GM19328 (cell line): ENCODE measurements at regions not wholly inside any gene's neighbourhood (a gene's known extent, or its start where the extent isn't known, plus 50 kb on each side); places are given as distances from the start of the nearest gene placed in this dataset.
"Not testable (repeated sequence)": the region's sequence is repeated elsewhere in the genome, so short reads cannot be mapped to it uniquely, and the experiment has no call there.

Source experiments
- ATAC-seq: cut with Tn5 transposase; IDR thresholded peaks from one replicate; pipeline ENCODE4 v1.9.1; 2021; ENCODE audit warnings: mild to moderate bottlenecking, moderate library complexity; ENCODE audit not compliant: unreplicated experiment

DNA sequence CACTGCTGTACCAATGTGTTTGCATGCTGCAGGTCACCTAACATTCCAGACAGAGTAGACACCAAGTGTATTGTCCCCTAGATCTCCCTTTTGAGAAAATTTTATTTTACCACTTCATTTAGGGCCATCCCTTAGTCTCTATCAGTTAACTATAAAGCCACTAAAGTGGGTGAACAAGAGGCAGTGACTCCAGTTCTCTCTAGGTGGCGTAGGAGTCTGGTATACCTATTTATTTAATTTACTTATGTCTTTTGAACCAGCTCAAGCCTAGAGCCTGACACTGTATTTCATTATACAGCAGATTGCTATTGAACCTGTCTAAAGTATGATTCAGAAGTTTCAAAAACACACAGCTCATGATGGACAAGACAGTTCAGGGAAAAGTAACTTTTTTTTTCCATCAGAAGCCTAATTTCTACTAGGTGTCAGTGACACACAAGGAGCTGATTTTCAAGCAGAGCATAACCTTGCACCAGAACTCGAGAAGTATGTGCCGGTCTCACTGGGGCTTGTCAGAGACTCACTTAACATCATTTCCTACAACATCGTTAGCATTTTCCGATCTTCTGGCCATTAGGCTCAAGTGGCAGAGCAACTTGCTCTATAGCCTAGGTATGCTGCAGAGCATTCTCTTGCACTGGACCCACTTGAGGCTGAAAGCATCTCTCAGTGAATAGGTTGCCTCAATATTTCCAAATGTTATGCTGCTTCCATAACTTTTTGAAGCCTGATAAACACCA is 175.4 kb downstream of the CDC14C start:
- no peak for ATAC-seq

DNA sequence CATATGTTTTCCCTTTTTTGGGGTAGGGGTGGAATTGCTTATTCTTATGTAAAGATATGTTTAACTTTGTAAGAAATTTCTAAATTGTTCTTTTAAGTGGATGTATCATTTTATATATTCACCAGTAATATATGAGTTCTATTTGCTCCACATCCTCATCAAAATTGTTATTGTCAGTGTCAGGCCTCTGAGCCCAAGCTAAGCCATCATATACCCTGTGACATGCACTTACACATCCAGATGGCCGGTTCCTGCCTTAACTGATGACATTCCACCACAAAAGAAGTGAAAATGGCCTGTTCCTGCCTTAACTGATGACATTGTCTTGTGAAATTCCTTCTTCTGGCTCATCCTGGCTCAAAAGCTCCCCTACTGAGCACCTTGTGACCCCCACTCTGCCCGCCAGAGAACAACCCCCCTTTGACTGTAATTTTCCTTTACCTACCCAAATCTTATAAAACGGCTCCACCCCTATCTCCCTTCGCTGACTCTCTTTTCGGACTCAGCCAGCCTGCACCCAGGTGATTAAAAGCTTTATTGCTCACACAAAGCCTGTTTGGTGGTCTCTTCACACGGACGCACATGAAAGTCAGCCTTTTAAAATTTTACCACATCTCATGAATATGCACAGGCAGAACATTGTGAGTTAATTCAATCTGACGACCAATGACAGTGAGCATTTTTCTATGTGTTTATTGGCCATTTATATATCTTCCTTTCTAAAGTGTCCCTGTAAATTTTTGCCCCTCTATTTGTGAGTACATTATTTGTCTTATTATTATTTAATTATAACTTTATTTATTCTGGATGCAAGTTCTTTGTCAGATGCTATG is 176.8 kb downstream of the CDC14C start:
- not testable (repeated sequence) for ATAC-seq

DNA sequence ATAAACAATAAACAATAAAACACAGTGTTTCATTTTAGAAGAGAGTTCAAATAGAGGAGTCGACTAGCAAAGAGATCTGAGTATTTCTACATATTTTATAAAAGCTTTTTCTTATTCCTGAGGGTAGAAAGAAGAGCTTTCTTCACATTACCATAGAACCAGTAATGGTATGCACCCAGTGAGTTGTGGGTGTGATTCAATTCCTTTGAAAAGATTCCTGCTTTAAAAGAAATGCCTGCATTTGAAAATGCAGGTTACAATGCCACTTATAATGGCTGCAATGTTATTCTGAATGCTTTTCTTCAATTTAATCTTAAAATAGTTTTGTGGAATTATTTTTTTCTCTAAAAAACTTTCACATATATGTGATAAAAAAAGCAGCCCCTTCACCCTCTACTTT is 178.1 kb downstream of the CDC14C start:
- ATAC-seq = no peak

DNA sequence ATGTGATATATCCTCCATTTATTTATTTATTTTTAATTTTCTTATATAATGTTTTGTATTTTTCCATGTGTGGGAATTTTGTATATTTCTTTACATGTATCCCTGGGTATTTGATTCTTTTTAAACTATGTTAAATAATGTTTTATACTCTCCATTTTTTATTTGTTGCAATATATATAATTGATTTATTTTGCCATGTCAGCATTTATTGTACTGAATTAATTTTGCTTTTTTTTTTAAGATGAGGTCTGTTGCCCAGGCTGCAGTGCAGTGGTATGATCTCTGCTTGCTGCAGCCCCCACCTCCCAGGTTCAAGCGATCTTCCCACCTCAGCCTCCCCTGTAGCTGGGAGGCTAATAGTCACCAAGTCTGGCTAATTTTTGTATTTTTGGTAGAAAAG is 187.4 kb downstream of the CDC14C start:
- no peak for ATAC-seq

DNA sequence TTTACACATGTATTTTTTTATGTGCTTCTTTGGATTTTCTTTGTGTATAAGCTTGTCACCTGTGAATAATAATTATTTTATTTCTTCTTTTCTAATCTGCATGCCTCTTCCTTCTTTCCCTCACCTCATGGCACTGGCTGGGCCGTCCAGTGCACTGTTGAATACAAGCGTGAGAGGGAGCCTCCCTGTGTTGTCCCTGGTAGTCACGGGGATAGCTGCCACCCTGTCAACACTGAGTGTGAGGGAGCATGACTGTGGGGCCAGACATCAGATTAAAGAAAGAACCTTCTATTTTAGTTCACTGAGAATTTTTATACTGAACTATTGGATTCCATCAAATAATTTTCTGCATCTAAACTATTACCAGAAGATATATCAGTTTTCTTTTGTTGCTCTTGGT is 187.9 kb downstream of the CDC14C start:
- no peak for ATAC-seq

DNA sequence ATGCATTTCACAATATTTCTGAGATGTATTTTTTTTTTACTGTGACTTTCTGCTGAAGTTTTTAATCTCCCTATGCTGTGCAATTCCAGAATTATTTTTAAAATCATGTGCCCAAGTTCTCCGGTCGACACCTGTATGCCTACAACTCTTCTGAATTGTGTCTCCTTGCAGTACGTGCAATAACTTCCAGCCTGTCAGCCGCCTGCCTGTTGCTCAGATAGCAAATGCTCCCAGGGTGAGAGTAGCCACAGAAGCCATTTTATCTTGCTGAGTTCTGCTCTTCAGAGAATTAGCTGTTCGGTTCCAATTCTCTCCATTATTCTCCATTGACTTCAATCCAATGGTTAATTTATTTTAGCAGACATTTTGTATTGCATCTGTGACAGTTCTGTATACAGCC is 188.3 kb downstream of the CDC14C start:
- ATAC-seq = no peak

DNA sequence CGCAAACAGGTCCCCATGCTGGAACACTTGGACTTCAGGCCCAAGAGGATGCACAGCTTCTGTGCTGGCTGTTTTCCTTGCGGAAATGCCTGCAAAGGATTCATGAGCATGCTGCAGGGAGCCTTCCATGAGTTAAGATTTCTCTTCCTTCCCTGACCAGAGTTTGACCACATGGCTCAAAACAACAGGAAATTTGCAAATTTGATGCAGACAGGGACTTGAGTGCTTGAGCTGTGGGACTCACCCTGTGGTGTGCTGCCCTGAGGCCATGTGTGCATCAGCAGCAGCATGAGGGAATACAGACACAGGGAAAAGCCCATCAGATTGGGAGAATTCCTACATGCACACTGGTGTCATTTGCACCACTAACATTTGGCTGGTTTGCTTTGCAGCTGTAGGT is 195.4 kb downstream of the CDC14C start:
- ATAC-seq = no peak

DNA sequence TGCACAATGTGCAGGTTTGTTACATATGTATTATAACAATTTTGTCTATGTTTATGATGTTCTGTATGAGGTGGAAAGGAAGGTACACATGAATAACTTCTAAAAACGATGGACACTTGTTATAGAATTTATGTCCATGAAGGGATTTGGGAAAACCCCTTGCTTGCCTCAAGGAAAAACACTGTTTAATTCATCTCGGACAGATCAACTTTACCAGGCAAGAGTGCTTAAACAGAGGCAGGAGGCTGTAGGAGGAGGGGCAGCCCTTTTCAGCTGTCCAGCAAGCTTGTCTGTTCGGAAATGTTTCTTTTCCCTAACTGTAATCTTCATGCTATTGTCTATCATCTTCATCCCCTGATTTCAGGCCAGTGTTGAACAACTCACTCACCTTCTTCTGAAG is 200.9 kb downstream of the CDC14C start:
- no peak for ATAC-seq

DNA sequence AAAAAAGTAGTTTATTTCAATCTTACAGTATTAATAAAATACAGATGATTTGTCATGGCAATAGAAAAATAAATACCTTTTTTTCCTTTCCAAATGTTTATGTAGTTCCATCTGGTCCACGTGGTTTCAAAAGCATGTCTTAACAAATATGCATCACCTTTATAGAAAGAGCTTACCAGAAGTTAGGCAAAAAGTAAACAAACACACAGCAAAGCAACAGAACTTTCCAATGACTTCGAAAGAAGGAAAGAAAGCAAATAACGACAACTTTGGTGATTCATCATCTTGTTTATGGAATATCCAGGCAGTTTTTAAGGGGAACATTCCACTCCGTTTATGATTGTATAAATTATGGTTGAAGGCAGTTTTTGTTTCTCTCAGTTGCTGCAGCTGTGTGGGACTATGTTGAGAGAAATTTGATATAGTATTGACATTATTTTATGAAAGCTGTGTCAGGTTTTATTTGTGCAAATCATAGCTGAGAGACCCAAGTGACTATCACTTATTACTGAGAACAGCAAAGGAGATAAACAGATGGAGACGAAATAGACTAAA is 203.1 kb downstream of the CDC14C start:
- ATAC-seq = no peak

DNA sequence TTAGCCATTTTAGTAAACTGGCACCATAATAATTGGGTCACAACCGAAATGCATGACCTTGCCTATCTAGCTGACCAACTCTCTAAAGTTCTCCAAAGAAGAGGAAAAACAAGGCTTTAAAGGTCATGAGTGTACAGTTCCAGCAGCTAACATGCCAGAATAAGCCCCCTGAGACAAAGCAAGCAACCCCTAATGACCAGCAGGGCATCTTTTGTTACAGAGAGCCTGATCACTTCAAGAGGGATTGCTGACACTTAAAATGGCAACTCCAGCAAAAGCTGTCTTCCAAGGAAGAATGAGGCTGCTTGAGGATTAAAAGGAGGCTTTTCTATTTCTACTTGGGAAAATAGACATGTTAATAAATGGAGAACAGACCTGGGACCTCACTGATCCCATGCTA is 213.6 kb downstream of the CDC14C start:
- no peak for ATAC-seq

DNA sequence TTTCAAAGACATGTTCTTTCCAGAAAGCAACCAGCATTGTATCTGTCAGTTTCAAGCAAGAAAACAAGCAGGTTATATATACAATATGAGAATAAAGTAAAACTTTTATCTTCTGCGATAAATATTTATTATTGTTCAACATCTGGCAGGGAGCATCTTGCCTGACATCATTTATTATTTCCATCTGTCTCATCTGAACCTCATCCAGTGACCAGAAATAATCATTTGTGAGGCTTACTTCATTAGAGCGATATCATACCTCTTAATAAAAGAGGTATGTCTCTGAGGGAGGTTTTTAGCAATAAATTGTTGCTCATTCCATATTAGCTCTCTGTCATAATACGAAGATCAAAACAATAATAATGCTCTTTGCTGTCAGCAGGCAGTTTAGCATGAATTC is 226.1 kb downstream of the CDC14C start:
- ATAC-seq = no peak

DNA sequence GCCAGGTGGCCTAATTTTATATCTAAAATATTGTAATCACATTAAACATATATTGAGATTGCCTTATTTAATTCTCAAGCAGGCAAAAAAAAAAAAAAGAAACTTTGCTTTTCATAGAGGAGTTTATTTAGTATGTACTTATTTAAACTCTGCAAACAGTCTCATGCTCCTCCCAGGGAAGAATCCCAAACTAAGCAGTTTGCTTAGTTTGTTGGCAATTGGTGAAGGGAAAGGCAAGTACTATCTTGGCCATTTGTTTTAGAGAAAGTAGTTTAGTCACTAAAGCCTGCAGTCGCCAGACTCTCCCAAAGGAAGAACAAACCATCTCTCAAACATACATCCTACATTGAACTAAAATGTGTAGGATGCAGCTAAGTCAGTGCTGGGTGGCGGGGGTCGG is 226.8 kb downstream of the CDC14C start:
- ATAC-seq = no peak

DNA sequence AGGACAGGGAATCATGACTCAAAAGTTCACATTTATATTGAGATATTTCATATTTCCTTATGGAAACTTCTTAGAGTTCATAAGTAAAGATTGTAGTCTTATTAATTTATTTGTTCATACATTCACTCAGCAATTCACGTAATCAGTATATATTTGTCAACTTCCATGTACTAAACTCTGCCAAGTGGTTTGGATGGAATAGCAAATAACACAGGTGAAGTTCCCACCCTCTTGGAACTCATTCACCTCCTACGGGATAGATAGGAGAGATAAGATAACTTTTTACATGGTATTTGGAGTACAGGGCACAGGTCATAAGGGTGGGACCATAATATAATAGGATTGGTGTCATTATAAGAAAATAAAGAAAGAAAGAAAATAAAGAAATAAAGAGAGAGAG is 234.0 kb downstream of the CDC14C start:
- no peak for ATAC-seq

DNA sequence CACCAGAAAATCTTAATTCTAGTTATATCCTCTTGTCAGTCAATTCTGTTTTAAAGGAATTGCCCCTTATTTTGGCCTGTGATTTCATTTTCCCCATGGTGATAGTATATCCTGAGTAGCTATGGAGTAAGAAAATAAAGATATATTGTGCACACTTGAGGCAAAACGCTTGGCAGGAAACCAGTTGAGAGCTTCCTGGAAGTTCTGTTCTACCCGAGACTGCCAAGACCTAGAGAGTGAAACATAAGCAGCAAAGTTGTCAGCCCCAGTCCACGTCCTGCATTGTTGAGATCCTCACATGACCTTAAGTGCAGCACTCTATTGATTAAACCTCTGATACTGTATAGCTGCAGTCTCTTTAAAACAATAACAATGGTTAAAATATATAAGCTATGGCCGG is 235.2 kb downstream of the CDC14C start:
- no peak for ATAC-seq

DNA sequence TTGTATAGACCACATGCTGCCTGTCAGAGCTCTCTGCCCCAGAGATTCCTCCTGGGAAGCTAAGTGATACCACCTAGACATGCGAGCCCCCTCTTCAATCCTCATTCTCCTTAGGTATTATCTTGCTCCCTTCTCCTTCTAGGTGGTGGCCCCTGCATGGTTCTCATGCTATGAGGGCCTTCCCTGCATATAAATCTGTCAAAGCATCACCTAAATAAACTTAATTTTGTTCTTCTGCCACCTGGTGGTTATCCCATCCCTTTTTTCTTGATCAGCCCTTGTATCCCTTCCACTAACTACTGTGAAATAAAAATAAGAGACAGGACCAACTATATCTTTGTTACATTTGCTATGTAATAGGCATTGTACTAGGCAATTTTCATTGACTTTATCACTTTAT is 242.1 kb downstream of the CDC14C start:
- no peak for ATAC-seq

DNA sequence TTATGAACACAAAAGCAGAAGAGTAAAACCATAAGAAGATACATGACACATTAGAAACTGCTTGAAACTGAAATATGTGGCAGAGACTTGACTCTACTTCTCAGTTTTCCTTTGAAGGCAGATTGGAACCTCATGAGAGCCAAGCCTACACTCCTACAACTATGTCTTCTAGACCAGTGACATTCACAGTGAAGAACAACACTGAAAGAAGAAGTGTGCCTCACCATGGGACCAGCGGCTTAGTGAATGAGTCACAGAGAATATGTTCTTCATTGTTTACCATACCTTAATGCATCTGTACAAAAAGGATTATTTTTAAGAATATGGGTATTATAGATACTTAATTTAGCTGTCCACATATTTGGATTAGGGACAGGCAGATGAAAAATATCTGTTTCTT is 248.3 kb downstream of the CDC14C start:
- no peak for ATAC-seq

DNA sequence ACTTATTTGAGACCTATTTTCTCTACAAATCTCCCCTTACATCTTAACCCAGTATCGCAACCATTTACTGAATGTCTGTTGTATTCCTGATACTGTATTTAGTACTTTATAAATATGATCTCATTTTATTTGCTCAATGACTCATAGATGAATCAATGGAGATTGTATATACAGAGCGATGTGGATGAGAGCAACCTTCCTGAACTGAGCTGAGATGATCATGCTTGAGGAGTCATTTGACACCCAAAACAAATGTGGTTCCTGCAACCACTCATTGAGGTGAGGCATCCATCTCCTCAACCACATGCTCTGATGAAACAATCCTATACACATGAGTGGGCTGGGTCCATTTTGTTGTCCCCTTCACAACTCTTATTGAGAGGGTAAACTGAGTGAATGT is 250.0 kb downstream of the CDC14C start:
- ATAC-seq = no peak

DNA sequence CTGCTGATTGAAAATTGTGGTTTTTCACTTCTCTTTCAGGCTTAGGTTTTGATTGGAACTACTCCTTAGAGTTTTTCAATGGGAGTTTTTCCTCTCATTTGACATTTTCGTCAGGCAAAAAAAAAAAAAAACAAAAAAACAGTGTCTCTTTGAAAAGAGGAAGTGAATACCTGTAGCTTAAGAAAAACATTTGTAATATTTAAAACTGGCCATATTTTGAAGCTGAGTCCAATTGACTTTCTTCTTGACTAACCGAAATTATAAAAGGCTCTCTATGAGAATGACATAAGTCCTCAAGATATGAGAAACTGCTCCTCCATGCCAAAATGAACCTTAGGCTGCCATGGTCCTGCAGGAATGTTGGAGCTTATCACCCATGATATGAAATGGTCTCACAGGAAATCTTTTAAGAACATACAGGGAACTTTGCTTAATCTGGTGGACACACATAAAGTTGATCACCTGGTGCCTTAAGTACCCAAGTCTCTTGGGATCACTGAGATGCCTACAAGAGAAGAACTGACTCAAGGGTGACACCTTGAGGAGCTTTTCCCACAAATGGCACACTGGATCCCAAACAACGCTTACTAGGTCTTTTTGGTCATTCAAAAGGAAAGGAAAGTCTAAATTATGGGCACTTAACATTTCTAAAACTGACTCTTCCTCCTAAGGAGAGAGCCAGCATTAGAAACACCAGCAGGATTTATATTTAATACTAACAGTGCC is 263.4 kb downstream of the CDC14C start:
- no peak for ATAC-seq

DNA sequence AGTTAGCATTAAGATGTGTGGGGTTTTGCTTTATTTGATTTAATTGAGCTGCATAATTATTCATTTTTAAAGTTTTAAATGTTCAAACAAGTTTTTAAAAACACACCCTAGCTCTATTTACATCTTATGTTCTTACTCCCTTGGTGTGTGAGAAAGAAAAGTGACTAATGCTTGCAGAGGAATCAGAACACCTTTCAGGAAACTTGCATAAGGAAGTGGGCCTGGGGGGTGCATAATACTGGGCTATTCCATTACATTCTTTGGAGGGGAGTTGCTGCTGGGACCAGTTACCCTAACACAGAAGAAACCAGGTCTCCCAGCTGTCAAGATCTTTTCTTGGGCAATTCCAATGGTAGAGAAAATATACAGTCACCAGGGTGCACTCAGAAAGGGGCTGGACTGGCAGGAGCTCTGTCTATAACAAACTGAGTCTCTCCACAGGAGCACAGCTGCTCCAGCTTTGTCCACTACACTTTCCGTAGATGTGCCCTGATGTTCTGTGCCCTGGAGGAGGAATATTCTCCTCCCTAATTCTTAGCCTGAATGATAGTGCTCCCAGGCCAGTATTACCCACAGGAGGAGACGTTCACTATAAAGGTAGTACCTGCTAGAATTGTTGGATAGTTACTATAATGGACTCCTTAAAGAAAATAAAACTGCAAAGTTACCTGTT is 304.2 kb downstream of the CDC14C start:
- ATAC-seq = no peak

DNA sequence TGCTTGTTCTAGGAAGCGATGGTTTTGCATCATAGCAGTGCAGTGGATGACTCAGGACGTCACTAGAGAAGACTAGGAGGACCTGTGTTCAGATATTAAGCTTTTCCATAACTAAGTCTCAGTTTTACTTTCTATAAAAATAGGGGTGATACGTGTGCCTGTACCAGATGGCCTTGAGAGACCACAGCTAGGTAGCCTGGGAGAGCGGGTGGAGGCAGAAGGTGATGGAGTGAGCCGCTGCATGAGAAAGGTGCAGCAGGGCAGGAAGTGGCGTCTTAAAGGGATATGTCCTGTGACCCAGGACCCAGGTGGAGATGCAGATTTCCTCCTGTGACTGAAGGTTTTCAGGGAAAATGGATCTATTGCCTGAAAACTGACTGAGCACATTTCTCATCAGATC is 304.9 kb downstream of the CDC14C start:
- ATAC-seq = no peak

DNA sequence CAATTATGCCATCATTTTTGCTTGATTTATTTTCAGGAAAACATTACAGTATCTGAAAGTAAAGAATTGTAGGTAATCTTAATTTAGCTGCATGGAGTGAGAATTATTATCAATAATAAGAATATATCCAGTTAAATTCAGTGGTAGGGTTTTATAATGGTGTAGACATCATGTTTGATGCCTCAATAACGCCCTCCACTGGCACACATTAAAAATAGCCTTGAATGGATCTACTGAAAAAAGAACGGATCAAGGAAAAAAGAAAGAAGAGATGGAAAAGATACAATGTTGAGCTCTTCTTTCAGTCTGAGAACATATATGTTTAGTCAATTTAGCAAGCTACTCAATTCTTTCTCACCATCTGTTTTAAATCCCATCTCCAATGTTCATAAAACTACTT is 319.2 kb downstream of the CDC14C start:
- no peak for ATAC-seq
